HL-60 (cell line): ENCODE measurements at regions not wholly inside any gene's neighbourhood (a gene's known extent, or its start where the extent isn't known, plus 50 kb on each side); places are given as distances from the start of the nearest gene placed in this dataset.

Source experiments
- DNase-seq, 2 experiments: peaks; one replicate each; pipeline ENCODE4 v3.0.0-alpha.2; 2010 to 2020; ENCODE audit warnings: low read depth in 1 of 2, low spot score in 1 of 2
- H3K27ac ChIP-seq: fragments of 250-450 bp; sonication (Bioruptor Pico); replicated peaks from 2 replicates; pipeline ENCODE4 v1.5.1; 2020; ENCODE audit warnings: mild to moderate bottlenecking, moderate library complexity
- H3K27me3 ChIP-seq: fragments of 250-450 bp; sonication (Bioruptor Pico); 2 replicates; pipeline ENCODE4 v1.5.1; 2021; ENCODE audit warnings: mild to moderate bottlenecking, moderate library complexity; ENCODE audit not compliant: insufficient read depth, poor library complexity, severe bottlenecking
- H3K4me3 ChIP-seq: replicated peaks from 2 replicates; pipeline ENCODE4 v1.5.1; 2011; ENCODE audit warnings: mild to moderate bottlenecking, control low read depth, low read length; ENCODE audit not compliant: insufficient read depth
- CTCF ChIP-seq: IDR thresholded peaks from one replicate; pipeline ENCODE4 v1.5.1; 2011; ENCODE audit warnings: low read length, control low read depth, inconsistent platforms; ENCODE audit not compliant: insufficient read depth
- GABPA ChIP-seq: IDR thresholded peaks from 2 replicates; pipeline ENCODE4 v1.6.1; 2012; ENCODE audit warnings: low read depth
- POLR2AphosphoS5 ChIP-seq: IDR thresholded peaks from 2 replicates; pipeline ENCODE4 v1.6.1; 2012; ENCODE audit warnings: low read depth
- REST ChIP-seq: IDR thresholded peaks from 2 replicates; pipeline ENCODE4 v1.6.1; 2012; ENCODE audit warnings: low read depth; ENCODE audit not compliant: insufficient replicate concordance
- SPI1 ChIP-seq: IDR thresholded peaks from 2 replicates; pipeline ENCODE4 v1.6.1; 2012; ENCODE audit warnings: low read depth, mild to moderate bottlenecking, borderline replicate concordance

GRCh38 chr3:46131884-46132450, 76.1 kb downstream of the CCR1 start:
- no peak overlapping the region for H3K4me3 ChIP-seq
- DNase-seq, result no peak
- no peak overlapping the region for H3K27ac ChIP-seq
- no peaks in the 10 kb centered on the region for H3K27me3 ChIP-seq
- TF ChIP-seq GABPA (no peak), POLR2AphosphoS5 (no peak), SPI1 (no peak), CTCF (no peak), REST (no peak)

- TF ChIP-seq CTCF, result no peak
- TF ChIP-seq POLR2AphosphoS5, result no peak
- peak; percentile 95 for TF ChIP-seq SPI1
- no peak for TF ChIP-seq REST
- Histone ChIP-seq H3K27ac (peak overlapping the region; percentile 50), H3K4me3 (no peak overlapping the region), H3K27me3 (no peaks in the 10 kb centered on the region)
- peak in 1 of 2 experiments; percentile 26 for DNase-seq
Observed at GRCh38 chr3:46130631-46131310, 77.3 kb downstream of the CCR1 start.

GRCh38 chr3:46129588-46130272, 78.4 kb downstream of the CCR1 start:
- no peak overlapping the region for H3K27ac ChIP-seq

More at GRCh38 chr3:46129588-46130272, 78.4 kb downstream of the CCR1 start:
- DNase-seq, result no peak
- Histone ChIP-seq H3K4me3 (no peak overlapping the region), H3K27me3 (no peaks in the 10 kb centered on the region)
- no peak for TF ChIP-seq SPI1
- no peak for TF ChIP-seq GABPA
- TF ChIP-seq CTCF, result no peak
- TF ChIP-seq POLR2AphosphoS5, result no peak
